ENCODE measurements at regions not wholly inside any gene's neighbourhood (a gene's known extent, or its start where the extent isn't known, plus 50 kb on each side); places are given as distances from the start of the nearest gene placed in this dataset.

- Histone ChIP-seq H3K36me3 (ENCODE audit: control insufficient read depth in 4 of 4, insufficient read depth in 3 of 4, low read depth in 1 of 4, low read length in 3 of 4) (no peaks in the 10 kb centered on the region), H3K4me1 (ENCODE audit: control insufficient read depth in 4 of 4, insufficient read depth in 4 of 4, low read length in 3 of 4) (no peaks in the 10 kb centered on the region), H3K4me3 (ENCODE audit: low read depth in 1 of 3, low read length in 3 of 3) (no peak overlapping the region), H3K9me3 (ENCODE audit: control insufficient read depth in 4 of 4, low read length in 3 of 4) (no peaks in the 10 kb centered on the region), H3K27ac (ENCODE audit: low read depth in 1 of 2, low read length in 2 of 2) (no peak overlapping the region), H3K9ac (ENCODE audit: low read depth in 1 of 2, low read length in 2 of 2) (no peak overlapping the region), H3K27me3 (ENCODE audit: control insufficient read depth in 4 of 4, insufficient read depth in 4 of 4, low read length in 3 of 4) (no peaks in the 10 kb centered on the region)
- no peak for DNase-seq (ENCODE audit: low spot score)
- 79% methylated on average over 3 of the region's 3 CpGs for WGBS
- TF ChIP-seq MAX (IDR thresholded peaks at IDR 0.05) = no peak
- no peak for TF ChIP-seq JUND (IDR thresholded peaks at IDR 0.05)
- TF ChIP-seq RAD21 (IDR thresholded peaks at IDR 0.05) = no peak
- TF ChIP-seq YY1 (IDR thresholded peaks at IDR 0.05) = no peak
- no peak for TF ChIP-seq FOXA2 (IDR thresholded peaks at IDR 0.05)
- no peak for TF ChIP-seq RXRA (IDR thresholded peaks at IDR 0.05)
- no peak for TF ChIP-seq EGR1 (IDR thresholded peaks at IDR 0.05; ENCODE audit: low read depth in 2 of 2)
- TF ChIP-seq GABPA (IDR thresholded peaks at IDR 0.05 in 1 of 2, conservative IDR thresholded peaks at IDR 0.05 in 1 of 2) = no peak
- TF ChIP-seq HNF4A (conservative IDR thresholded peaks at IDR 0.05) = no peak
- no peak for TF ChIP-seq ZBTB33 (IDR thresholded peaks at IDR 0.05)
- no peak for TF ChIP-seq TAF1 (conservative IDR thresholded peaks at IDR 0.05)
- TF ChIP-seq FOXA1 (IDR thresholded peaks at IDR 0.05) = no peak
- no peak for TF ChIP-seq NR2F2 (IDR thresholded peaks at IDR 0.05)
These were observed 654.9 kb upstream of the TBL1XR1 start for GRCh38 chr3:177852001-177852807.

- TF ChIP-seq ZBTB33 (IDR thresholded peaks at IDR 0.05) (no peak), SP1 (IDR thresholded peaks at IDR 0.05) (no peak), RAD21 (IDR thresholded peaks at IDR 0.05) (no peak), YY1 (IDR thresholded peaks at IDR 0.05) (no peak), HNF4G (IDR thresholded peaks at IDR 0.05) (no peak), ATF3 (IDR thresholded peaks at IDR 0.05) (no peak), JUND (IDR thresholded peaks at IDR 0.05) (no peak), CTCF (IDR thresholded peaks at IDR 0.05; ENCODE audit: low read depth, low read length, missing input control) (no peak), FOXA2 (IDR thresholded peaks at IDR 0.05) (no peak), HNF4A (conservative IDR thresholded peaks at IDR 0.05) (no peak), RXRA (IDR thresholded peaks at IDR 0.05) (no peak), REST (IDR thresholded peaks at IDR 0.05) (no peak), TAF1 (conservative IDR thresholded peaks at IDR 0.05) (no peak)
- H3K4me1 ChIP-seq (ENCODE audit: control insufficient read depth in 4 of 4, insufficient read depth in 4 of 4, low read length in 3 of 4) = no peaks in the 10 kb centered on the region
- H3K27me3 ChIP-seq (ENCODE audit: control insufficient read depth in 4 of 4, insufficient read depth in 4 of 4, low read length in 3 of 4) = no peaks in the 10 kb centered on the region
- WGBS = 69% methylated on average over 2 of the region's 2 CpGs
- no peak overlapping the region for H3K27ac ChIP-seq (ENCODE audit: low read depth in 1 of 2, low read length in 2 of 2)
- H3K9ac ChIP-seq (ENCODE audit: low read depth in 1 of 2, low read length in 2 of 2) = no peak overlapping the region
- H3K9me3 ChIP-seq (ENCODE audit: control insufficient read depth in 4 of 4, low read length in 3 of 4) = peaks cover 0 to 5% (median under 1%) of the 10 kb centered on the region in 4 donors
- no peak for DNase-seq (ENCODE audit: low spot score)
- H3K36me3 ChIP-seq (ENCODE audit: control insufficient read depth in 4 of 4, insufficient read depth in 3 of 4, low read depth in 1 of 4, low read length in 3 of 4) = no peaks in the 10 kb centered on the region
- H3K4me3 ChIP-seq (ENCODE audit: low read depth in 1 of 3, low read length in 3 of 3) = no peak overlapping the region
These were observed 657.7 kb upstream of the TBL1XR1 start for GRCh38 chr3:177855021-177855420.
